ENCODE measurements at regions not wholly inside any gene's neighbourhood (a gene's known extent, or its start where the extent isn't known, plus 50 kb on each side); places are given as distances from the start of the nearest gene placed in this dataset.
"Not testable (repeated sequence)": the region's sequence is repeated elsewhere in the genome, so short reads cannot be mapped to it uniquely, and the experiment has no call there.

GRCh38 chr3:167032267-167032876 is 347.7 kb downstream of the ZBBX start:
- H3K27me3 Mint-ChIP-seq: no peaks in the 10 kb centered on the region
- intact Hi-C loops (cut with DNase I, micrococcal nuclease): loop anchor here in 1 of 2 experiments (10.0 kb wide), 1 partner anchor 1018 kb away; no protein-coding TSS in a partner anchor
- DNase-seq: no peak
- no peaks in the 10 kb centered on the region for H3K36me3 Mint-ChIP-seq (ENCODE audit: low read depth)
- ChIA-PET CTCF (no interaction called here), POLR2A (no interaction called here)
- H3K4me1 Mint-ChIP-seq: no peaks in the 10 kb centered on the region
- no peak for ATAC-seq
- H3K27ac Mint-ChIP-seq: no peak overlapping the region
- H3K9me3 Mint-ChIP-seq (ENCODE audit: low read depth): peaks cover 6% of the 10 kb centered on the region
- no peak overlapping the region for H3K4me3 Mint-ChIP-seq

- H3K9me3 Mint-ChIP-seq (ENCODE audit: low read depth): peaks cover 6% of the 10 kb centered on the region
- intact Hi-C loops (cut with DNase I, micrococcal nuclease): loop anchor here in 1 of 2 experiments (10.0 kb wide), 1 partner anchor 1017 kb away; no protein-coding TSS in a partner anchor
- H3K4me3 Mint-ChIP-seq: no peak overlapping the region
Measured at GRCh38 chr3:167031364-167032049, 348.6 kb downstream of the ZBBX start.

GRCh38 chr3:167030082-167030725 is 349.9 kb downstream of the ZBBX start:
- CTCF ChIA-PET: no interaction called here
- Mint-ChIP-seq H3K4me1 (no peaks in the 10 kb centered on the region), H3K36me3 (ENCODE audit: low read depth) (no peaks in the 10 kb centered on the region), H3K27me3 (no peaks in the 10 kb centered on the region), H3K27ac (no peak overlapping the region), H3K4me3 (no peak overlapping the region), H3K9me3 (ENCODE audit: low read depth) (peaks cover 6% of the 10 kb centered on the region)
- ATAC-seq (no peak), DNase-seq (no peak)
- POLR2A ChIA-PET: no interaction called here
- intact Hi-C loops (cut with DNase I, micrococcal nuclease): loop anchor here in 1 of 2 experiments (10.0 kb wide), 1 partner anchor 1015 kb away; no protein-coding TSS in a partner anchor

More at GRCh38 chr3:167031364-167032049, 348.6 kb downstream of the ZBBX start:
- Mint-ChIP-seq H3K36me3 (ENCODE audit: low read depth) (no peaks in the 10 kb centered on the region), H3K4me1 (no peaks in the 10 kb centered on the region), H3K27ac (no peak overlapping the region), H3K27me3 (no peaks in the 10 kb centered on the region)
- DNase-seq (no peak), ATAC-seq (no peak)
- ChIA-PET CTCF (no interaction called here), POLR2A (no interaction called here)

- ATAC-seq; H3K27ac Mint-ChIP-seq; DNase-seq; H3K27me3 Mint-ChIP-seq; H3K4me3 Mint-ChIP-seq; CTCF ChIA-PET; intact Hi-C loops (cut with DNase I, micrococcal nuclease); H3K4me1 Mint-ChIP-seq; H3K36me3 Mint-ChIP-seq (ENCODE audit: low read depth); H3K9me3 Mint-ChIP-seq (ENCODE audit: low read depth); POLR2A ChIA-PET: not testable (repeated sequence)
Measured at GRCh38 chr3:167019503-167019902, 360.6 kb downstream of the ZBBX start.

GRCh38 chr3:167018591-167019111 is 361.4 kb downstream of the ZBBX start:
- H3K4me1 Mint-ChIP-seq; CTCF ChIA-PET; H3K36me3 Mint-ChIP-seq (ENCODE audit: low read depth); H3K27ac Mint-ChIP-seq; DNase-seq; H3K4me3 Mint-ChIP-seq; H3K27me3 Mint-ChIP-seq; H3K9me3 Mint-ChIP-seq (ENCODE audit: low read depth); POLR2A ChIA-PET; intact Hi-C loops (cut with DNase I, micrococcal nuclease); ATAC-seq: not testable (repeated sequence)

GRCh38 chr3:167012691-167013090 is 367.4 kb downstream of the ZBBX start:
- Mint-ChIP-seq H3K27ac (no peak overlapping the region), H3K27me3 (no peaks in the 10 kb centered on the region), H3K9me3 (ENCODE audit: low read depth) (peaks cover 10% of the 10 kb centered on the region), H3K4me3 (no peak overlapping the region), H3K36me3 (ENCODE audit: low read depth) (no peaks in the 10 kb centered on the region), H3K4me1 (no peaks in the 10 kb centered on the region)
- intact Hi-C loops (cut with DNase I, micrococcal nuclease): no loop called here
- ATAC-seq (no peak), DNase-seq (no peak)
- ChIA-PET POLR2A (no interaction called here), CTCF (no interaction called here)

- ChIA-PET CTCF (no interaction called here), POLR2A (no interaction called here)
- DNase-seq (no peak), ATAC-seq (no peak)
- Mint-ChIP-seq H3K36me3 (ENCODE audit: low read depth) (no peaks in the 10 kb centered on the region), H3K9me3 (ENCODE audit: low read depth) (peaks cover 16% of the 10 kb centered on the region), H3K27me3 (no peaks in the 10 kb centered on the region), H3K27ac (no peak overlapping the region), H3K4me3 (no peak overlapping the region), H3K4me1 (no peaks in the 10 kb centered on the region)
- intact Hi-C loops (cut with DNase I, micrococcal nuclease): no loop called here
Measured at GRCh38 chr3:167008791-167009190, 371.3 kb downstream of the ZBBX start.

- no peaks in the 10 kb centered on the region for H3K4me1 Mint-ChIP-seq
- H3K4me3 Mint-ChIP-seq: no peak overlapping the region
- POLR2A ChIA-PET: no interaction called here
- ATAC-seq (no peak), DNase-seq (no peak)
- no peak overlapping the region for H3K27ac Mint-ChIP-seq
- no peaks in the 10 kb centered on the region for H3K27me3 Mint-ChIP-seq
- CTCF ChIA-PET: no interaction called here
- H3K36me3 Mint-ChIP-seq (ENCODE audit: low read depth): no peaks in the 10 kb centered on the region
- peaks cover 13% of the 10 kb centered on the region for H3K9me3 Mint-ChIP-seq (ENCODE audit: low read depth)
- intact Hi-C loops (cut with DNase I, micrococcal nuclease): no loop called here
Measured at GRCh38 chr3:167001374-167001773, 378.7 kb downstream of the ZBBX start.

- Mint-ChIP-seq H3K9me3 (ENCODE audit: low read depth) (no peaks in the 10 kb centered on the region), H3K4me3 (no peak overlapping the region), H3K27me3 (no peaks in the 10 kb centered on the region), H3K4me1 (no peaks in the 10 kb centered on the region), H3K36me3 (ENCODE audit: low read depth) (no peaks in the 10 kb centered on the region), H3K27ac (no peak overlapping the region)
- intact Hi-C loops (cut with DNase I, micrococcal nuclease): no loop called here
- POLR2A ChIA-PET: no interaction called here
- ATAC-seq (no peak), DNase-seq (no peak)
- CTCF ChIA-PET: no interaction called here
Measured at GRCh38 chr3:166993015-166993630, 387.0 kb downstream of the ZBBX start.

GRCh38 chr3:166986000-166986399 is 394.1 kb downstream of the ZBBX start:
- Mint-ChIP-seq H3K27me3 (no peaks in the 10 kb centered on the region), H3K9me3 (ENCODE audit: low read depth) (no peaks in the 10 kb centered on the region), H3K4me1 (no peaks in the 10 kb centered on the region), H3K27ac (no peak overlapping the region), H3K36me3 (ENCODE audit: low read depth) (no peaks in the 10 kb centered on the region), H3K4me3 (no peak overlapping the region)
- DNase-seq (no peak), ATAC-seq (no peak)
- ChIA-PET POLR2A (no interaction called here), CTCF (no interaction called here)
- intact Hi-C loops (cut with DNase I, micrococcal nuclease): no loop called here

GRCh38 chr3:166975796-166976195 is 404.3 kb downstream of the ZBBX start:
- CTCF ChIA-PET; H3K27me3 Mint-ChIP-seq; H3K9me3 Mint-ChIP-seq (ENCODE audit: low read depth); intact Hi-C loops (cut with DNase I, micrococcal nuclease); POLR2A ChIA-PET; DNase-seq; H3K27ac Mint-ChIP-seq; H3K4me3 Mint-ChIP-seq; H3K36me3 Mint-ChIP-seq (ENCODE audit: low read depth); H3K4me1 Mint-ChIP-seq; ATAC-seq: not testable (repeated sequence)

Measured in activated CD4-positive, alpha-beta T cell treated with anti-CD3 and anti-CD28 coated beads for 36 hours (primary cell).